Thyroid gland (tissue), 4 donors: ENCODE measurements at regions not wholly inside any gene's neighbourhood (a gene's known extent, or its start where the extent isn't known, plus 50 kb on each side); places are given as distances from the start of the nearest gene placed in this dataset.

Source experiments
- DNase-seq, 2 donors: peaks; one replicate each; pipeline ENCODE4 v3.0.0-alpha.2; 2019
- H3K27ac ChIP-seq, 3 donors: fragments of 200-600 bp; sonication (generic); 1 replicate in 2 of 3; 2 replicates in 1 of 3; pipeline ENCODE4 v1.5.1; 2016 to 2019; ENCODE audit warnings: mild to moderate bottlenecking in 1 of 3, moderate library complexity in 1 of 3
- H3K27me3 ChIP-seq: fragments of 200-600 bp; sonication (generic); one replicate; pipeline ENCODE4 v1.5.1; 2019
- H3K36me3 ChIP-seq, 2 donors: fragments of 200-600 bp; sonication (generic); one replicate each; pipeline ENCODE4 v1.5.1; 2016 to 2019
- H3K4me1 ChIP-seq, 2 donors: fragments of 200-600 bp; sonication (generic); one replicate each; pipeline ENCODE4 v1.5.1; 2017 to 2019
- H3K4me3 ChIP-seq, 3 donors: fragments of 200-600 bp; sonication (generic); replicated peaks in 1 of 3; 1 replicate in 2 of 3; 2 replicates in 1 of 3; pipeline ENCODE4 v1.5.1; 2016; ENCODE audit warnings: mild to moderate bottlenecking in 1 of 3
- H3K9me3 ChIP-seq: fragments of 200-600 bp; sonication (generic); one replicate; pipeline ENCODE4 v1.5.1; 2017
- POLR2A ChIP-seq, 2 donors: fragments of 450-650 bp; IDR thresholded peaks; one replicate each; pipeline ENCODE4 v1.6.1; 2017; ENCODE audit warnings: antibody characterized with exemption in 2 of 2, mild to moderate bottlenecking in 2 of 2, moderate library complexity in 1 of 2
- WGBS, 2 donors: methylation state at CpG; one replicate each; pipeline ENCODE4 v1.1.5; 2017; 5-methylcytosine and 5-hydroxymethylcytosine counted together
- intact Hi-C: fragments of 100-400 bp; cut with DNase I; formaldehyde crosslinking; loops from one replicate; pipeline ENCODE4 v1.15.1; 2023
- TF ChIP-seq, protein P1 (sequence below), 6 experiments: fragments of 200-600 bp in 3 of 6; fragments of 450-650 bp in 3 of 6; sonication (generic) in 3 of 6; IDR thresholded peaks; one replicate each; pipeline ENCODE4 v1.5.1; 2016 to 2019; ENCODE audit warnings: antibody characterized with exemption in 6 of 6, mild to moderate bottlenecking in 2 of 6, inconsistent platforms in 1 of 6, moderate library complexity in 1 of 6

DNA sequence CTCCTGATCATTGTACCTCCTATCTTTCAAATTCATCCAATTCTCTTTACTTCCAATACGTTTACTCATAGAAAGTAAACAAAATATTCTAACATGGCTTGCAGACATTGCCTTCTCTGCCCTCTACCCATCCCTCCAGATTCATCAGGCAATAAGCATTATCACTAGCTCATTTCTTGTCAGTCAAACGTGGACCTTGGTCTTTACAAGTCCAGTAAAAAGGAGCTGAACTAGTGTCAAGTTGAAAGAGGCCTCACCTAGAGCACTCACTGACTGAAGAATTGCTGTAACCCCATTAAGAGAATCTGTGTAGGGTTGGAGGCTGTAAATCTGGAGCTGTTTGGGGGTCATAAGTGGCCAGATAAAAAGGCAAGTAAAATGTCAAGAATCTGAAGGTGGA lies 435.0 kb upstream of the CCDC179 start:
- DNase-seq = no peak
- intact Hi-C loops = no loop called here
- Histone ChIP-seq H3K4me3 (no peak overlapping the region), H3K27ac (no peak overlapping the region), H3K27me3 (no peaks in the 10 kb centered on the region), H3K4me1 (no peaks in the 10 kb centered on the region), H3K36me3 (no peaks in the 10 kb centered on the region), H3K9me3 (no peaks in the 10 kb centered on the region)
- 41 to 58% methylated on average over 2 of the region's 2 CpGs for WGBS, 2 donors
- TF ChIP-seq, protein P1, sequence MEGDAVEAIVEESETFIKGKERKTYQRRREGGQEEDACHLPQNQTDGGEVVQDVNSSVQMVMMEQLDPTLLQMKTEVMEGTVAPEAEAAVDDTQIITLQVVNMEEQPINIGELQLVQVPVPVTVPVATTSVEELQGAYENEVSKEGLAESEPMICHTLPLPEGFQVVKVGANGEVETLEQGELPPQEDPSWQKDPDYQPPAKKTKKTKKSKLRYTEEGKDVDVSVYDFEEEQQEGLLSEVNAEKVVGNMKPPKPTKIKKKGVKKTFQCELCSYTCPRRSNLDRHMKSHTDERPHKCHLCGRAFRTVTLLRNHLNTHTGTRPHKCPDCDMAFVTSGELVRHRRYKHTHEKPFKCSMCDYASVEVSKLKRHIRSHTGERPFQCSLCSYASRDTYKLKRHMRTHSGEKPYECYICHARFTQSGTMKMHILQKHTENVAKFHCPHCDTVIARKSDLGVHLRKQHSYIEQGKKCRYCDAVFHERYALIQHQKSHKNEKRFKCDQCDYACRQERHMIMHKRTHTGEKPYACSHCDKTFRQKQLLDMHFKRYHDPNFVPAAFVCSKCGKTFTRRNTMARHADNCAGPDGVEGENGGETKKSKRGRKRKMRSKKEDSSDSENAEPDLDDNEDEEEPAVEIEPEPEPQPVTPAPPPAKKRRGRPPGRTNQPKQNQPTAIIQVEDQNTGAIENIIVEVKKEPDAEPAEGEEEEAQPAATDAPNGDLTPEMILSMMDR (IDR thresholded peaks at IDR 0.05) = no peak
- TF ChIP-seq POLR2A (IDR thresholded peaks at IDR 0.05) = no peak

DNA sequence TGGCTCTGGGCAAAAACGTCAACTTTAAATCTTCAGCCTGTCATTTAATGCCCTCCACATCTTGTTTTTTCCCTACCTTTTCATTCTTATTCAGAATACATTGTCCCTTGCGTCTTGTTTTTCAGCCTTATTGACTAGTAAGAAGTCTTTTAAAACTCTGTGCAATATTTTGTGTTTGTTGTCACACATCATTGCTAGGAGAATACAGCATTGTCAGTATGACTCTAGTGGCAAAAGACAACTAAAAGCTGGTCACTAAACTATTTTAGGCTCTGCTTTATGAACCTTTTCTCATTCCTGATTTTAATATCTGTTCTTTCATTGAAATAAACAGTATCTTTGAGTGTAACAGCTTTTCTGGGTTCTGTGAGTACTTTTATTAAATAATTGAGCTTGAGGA lies 447.8 kb upstream of the CCDC179 start:
- Histone ChIP-seq H3K27ac (no peak overlapping the region), H3K4me1 (no peaks in the 10 kb centered on the region), H3K9me3 (no peaks in the 10 kb centered on the region), H3K27me3 (no peaks in the 10 kb centered on the region), H3K4me3 (no peak overlapping the region), H3K36me3 (no peaks in the 10 kb centered on the region)
- WGBS, 2 donors = 70 to 72% methylated on average over 2 of the region's 2 CpGs
- no peak for DNase-seq
- TF ChIP-seq, protein P1 (IDR thresholded peaks at IDR 0.05) = no peak
- TF ChIP-seq POLR2A (IDR thresholded peaks at IDR 0.05) = no peak
- intact Hi-C loops = no loop called here

DNA sequence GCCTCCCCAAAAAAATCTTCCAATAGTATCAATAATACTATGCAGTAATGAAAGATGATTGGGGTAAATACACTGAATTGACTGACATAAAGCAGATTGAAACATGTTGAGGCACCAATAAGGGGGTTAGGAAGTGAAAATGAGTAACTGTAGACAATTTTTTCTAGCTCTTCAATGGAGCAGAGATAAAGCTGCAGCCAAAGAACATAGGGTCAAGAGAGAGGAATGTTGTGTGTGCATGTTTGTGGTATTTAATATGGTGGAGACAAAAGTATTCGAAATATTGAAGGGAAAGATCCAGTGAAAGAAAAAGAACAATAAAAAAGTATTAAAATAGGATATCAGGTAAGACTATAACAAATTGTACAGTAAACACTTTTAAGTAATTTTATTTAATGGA lies 450.0 kb upstream of the CCDC179 start:
- TF ChIP-seq, protein P1 (IDR thresholded peaks at IDR 0.05) = no peak
- no peak for TF ChIP-seq POLR2A (IDR thresholded peaks at IDR 0.05)
- WGBS, 2 donors = 95 to 97% methylated on average over 1 of the region's 1 CpG
- intact Hi-C loops = no loop called here

DNA sequence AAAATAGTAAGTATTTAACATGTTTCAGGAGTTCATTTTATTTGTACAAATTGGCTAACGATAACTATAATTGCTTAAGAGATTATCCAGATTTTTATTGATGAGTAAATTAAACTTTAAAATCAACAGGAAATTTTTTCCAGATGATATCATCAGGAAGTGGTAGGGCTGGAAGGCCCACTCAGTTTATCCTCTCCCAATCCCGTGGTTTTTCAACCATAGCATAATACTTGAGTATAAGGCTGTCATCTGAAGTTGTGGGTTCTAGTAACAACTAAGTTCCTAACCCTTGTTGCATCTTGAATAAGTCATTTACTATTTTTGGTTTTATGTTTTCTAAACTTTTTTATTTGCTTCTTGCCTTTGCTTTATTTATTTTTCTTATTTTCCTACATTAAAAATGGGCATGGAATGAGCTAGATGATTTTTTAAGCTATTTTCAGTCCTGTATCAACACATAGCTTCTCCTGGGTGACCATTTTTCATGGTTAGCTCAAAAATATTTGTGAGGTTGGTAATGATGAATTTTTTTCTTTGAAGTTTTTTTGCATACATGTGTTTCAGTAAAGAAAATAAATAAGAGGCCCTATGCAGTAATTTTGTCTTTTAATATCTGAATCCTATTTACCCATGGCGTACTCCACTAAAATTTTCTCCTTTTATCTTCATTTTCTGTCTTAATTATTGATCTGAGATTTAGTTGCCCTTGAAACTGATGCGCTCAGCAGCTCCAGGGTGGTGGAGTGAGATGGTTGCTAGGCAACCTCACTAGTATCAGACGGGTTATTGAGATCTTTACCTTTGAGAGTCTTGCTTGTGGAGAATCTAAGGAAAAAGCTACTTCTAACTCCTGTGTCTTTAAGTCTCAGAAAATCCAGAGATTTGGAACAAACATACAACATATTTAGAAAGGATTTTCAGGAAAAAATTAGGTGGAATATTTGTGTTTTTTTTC lies 452.0 kb upstream of the CCDC179 start:
- intact Hi-C loops = no loop called here
- Histone ChIP-seq H3K4me1 (no peaks in the 10 kb centered on the region), H3K27me3 (no peaks in the 10 kb centered on the region), H3K36me3 (no peaks in the 10 kb centered on the region), H3K4me3 (no peak overlapping the region), H3K27ac (no peak overlapping the region), H3K9me3 (no peaks in the 10 kb centered on the region)
- no peak for TF ChIP-seq POLR2A (IDR thresholded peaks at IDR 0.05)
- TF ChIP-seq, protein P1 (IDR thresholded peaks at IDR 0.05) = no peak
- 58 to 62% methylated on average over 5 of the region's 5 CpGs for WGBS, 2 donors
- no peak for DNase-seq

More for the DNA sequence above, 450.0 kb upstream of the CCDC179 start:
- Histone ChIP-seq H3K4me1 (no peaks in the 10 kb centered on the region), H3K27me3 (no peaks in the 10 kb centered on the region), H3K27ac (no peak overlapping the region), H3K9me3 (no peaks in the 10 kb centered on the region), H3K4me3 (no peak overlapping the region), H3K36me3 (no peaks in the 10 kb centered on the region)
- DNase-seq = no peak

DNA sequence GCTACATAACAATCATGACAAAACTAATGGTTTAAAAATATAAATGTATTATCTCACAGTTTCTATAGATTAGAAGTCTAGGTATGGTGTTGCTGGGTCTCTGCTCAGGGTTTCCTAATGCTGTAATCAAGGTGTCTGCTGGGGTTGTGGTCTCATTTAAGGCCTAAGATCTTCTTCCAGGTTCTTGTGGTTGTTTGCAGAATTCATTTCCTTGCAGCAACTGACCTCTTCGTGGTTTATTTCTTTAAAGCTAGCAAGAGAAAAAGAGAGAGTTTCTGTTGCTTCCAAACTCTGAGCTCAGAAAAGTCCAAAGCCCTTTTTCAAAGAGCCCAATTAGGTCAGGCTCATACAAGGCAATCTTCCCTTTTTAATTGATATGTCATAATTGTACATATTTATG lies 452.7 kb upstream of the CCDC179 start:
- Histone ChIP-seq H3K36me3 (no peaks in the 10 kb centered on the region), H3K27ac (no peak overlapping the region), H3K27me3 (no peaks in the 10 kb centered on the region), H3K4me3 (no peak overlapping the region), H3K4me1 (no peaks in the 10 kb centered on the region), H3K9me3 (no peaks in the 10 kb centered on the region)
- intact Hi-C loops = no loop called here
- no peak for TF ChIP-seq POLR2A (IDR thresholded peaks at IDR 0.05)
- TF ChIP-seq, protein P1 (IDR thresholded peaks at IDR 0.05) = no peak
- WGBS, 2 donors = 43% methylated on average over 1 of the region's 1 CpG
- no peak for DNase-seq
